ENCODE measurements at regions not wholly inside any gene's neighbourhood (a gene's known extent, or its start where the extent isn't known, plus 50 kb on each side); places are given as distances from the start of the nearest gene placed in this dataset.

DNA sequence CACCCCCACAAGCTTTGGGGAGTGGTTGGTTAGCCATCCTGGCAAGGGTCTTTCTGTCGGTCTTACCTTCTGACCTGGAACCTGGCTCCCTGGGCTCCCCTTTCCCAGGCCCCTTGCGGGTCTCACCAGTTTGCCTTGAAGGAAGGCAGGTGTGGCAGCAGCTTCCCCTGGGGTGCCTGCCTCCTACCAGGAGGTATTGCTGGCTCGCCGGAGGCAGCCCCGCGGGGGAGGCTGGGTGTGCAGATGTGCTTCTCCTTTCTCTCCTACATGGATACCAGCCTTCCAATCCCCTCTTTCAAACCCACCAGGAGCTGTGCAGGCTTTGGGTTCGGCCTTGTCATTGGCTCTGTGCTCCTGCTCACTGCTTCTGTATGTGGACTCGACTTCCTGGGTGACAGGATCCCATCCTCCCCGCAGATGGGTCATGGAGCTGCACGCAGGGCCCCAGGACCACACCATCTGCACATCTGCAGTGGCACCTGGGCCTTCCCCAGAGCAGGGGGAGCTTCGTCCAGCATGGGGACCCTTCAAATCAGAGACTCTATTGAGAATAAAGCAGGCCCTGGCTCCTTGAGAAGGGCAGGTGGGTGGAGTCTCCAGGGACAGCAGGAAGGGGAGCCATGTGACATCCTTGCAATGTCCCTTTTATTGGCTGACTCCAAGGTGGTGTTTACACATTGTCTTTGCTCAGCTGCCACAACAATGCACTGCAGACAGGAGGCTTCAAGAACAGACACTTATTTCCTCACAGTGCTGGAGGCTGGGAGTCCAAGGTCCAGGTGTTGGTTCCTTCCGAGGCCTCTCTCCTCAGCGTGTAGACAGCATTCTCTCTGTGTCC lies 592.0 kb downstream of the BRD1 start:
- TF ChIP-seq ZNF335 (tag by site-specific recombination; conservative IDR thresholded peaks at IDR 0.05) (no peak), ZNF302 (tag by site-specific recombination; IDR thresholded peaks at IDR 0.05; ENCODE audit: low read depth) (no peak), ZBTB1 (tag by site-specific recombination; IDR thresholded peaks at IDR 0.05) (no peak), FEZF1 (tag by site-specific recombination; IDR thresholded peaks at IDR 0.05) (no peak), SP3 (tag by site-specific recombination; IDR thresholded peaks at IDR 0.05) (no peak), ZNF174 (tag by site-specific recombination; IDR thresholded peaks at IDR 0.05) (no peak)
- TF ChIP-seq, protein P1, sequence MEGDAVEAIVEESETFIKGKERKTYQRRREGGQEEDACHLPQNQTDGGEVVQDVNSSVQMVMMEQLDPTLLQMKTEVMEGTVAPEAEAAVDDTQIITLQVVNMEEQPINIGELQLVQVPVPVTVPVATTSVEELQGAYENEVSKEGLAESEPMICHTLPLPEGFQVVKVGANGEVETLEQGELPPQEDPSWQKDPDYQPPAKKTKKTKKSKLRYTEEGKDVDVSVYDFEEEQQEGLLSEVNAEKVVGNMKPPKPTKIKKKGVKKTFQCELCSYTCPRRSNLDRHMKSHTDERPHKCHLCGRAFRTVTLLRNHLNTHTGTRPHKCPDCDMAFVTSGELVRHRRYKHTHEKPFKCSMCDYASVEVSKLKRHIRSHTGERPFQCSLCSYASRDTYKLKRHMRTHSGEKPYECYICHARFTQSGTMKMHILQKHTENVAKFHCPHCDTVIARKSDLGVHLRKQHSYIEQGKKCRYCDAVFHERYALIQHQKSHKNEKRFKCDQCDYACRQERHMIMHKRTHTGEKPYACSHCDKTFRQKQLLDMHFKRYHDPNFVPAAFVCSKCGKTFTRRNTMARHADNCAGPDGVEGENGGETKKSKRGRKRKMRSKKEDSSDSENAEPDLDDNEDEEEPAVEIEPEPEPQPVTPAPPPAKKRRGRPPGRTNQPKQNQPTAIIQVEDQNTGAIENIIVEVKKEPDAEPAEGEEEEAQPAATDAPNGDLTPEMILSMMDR (tag by site-specific recombination; IDR thresholded peaks at IDR 0.05), result no peak
- TF ChIP-seq, protein P2, sequence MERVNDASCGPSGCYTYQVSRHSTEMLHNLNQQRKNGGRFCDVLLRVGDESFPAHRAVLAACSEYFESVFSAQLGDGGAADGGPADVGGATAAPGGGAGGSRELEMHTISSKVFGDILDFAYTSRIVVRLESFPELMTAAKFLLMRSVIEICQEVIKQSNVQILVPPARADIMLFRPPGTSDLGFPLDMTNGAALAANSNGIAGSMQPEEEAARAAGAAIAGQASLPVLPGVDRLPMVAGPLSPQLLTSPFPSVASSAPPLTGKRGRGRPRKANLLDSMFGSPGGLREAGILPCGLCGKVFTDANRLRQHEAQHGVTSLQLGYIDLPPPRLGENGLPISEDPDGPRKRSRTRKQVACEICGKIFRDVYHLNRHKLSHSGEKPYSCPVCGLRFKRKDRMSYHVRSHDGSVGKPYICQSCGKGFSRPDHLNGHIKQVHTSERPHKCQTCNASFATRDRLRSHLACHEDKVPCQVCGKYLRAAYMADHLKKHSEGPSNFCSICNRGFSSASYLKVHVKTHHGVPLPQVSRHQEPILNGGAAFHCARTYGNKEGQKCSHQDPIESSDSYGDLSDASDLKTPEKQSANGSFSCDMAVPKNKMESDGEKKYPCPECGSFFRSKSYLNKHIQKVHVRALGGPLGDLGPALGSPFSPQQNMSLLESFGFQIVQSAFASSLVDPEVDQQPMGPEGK (tag by site-specific recombination; IDR thresholded peaks at IDR 0.05), result no peak
